GM18507 (cell line): ENCODE measurements at regions not wholly inside any gene's neighbourhood (a gene's known extent, or its start where the extent isn't known, plus 50 kb on each side); places are given as distances from the start of the nearest gene placed in this dataset.
"Not testable (repeated sequence)": the region's sequence is repeated elsewhere in the genome, so short reads cannot be mapped to it uniquely, and the experiment has no call there.

ENCODE experiments used
- DNase-seq: peaks from one replicate; pipeline ENCODE4 v3.0.0; 2011; ENCODE audit warnings: low read depth; ENCODE audit not compliant: insufficient read length; ENCODE audit errors: extremely low spot score
- FAIRE-seq: peaks from 2 replicates; lab custom pipeline; 2011; peaks lifted over from hg19 to GRCh38; lab: Jason Lieb, UNC

DNA sequence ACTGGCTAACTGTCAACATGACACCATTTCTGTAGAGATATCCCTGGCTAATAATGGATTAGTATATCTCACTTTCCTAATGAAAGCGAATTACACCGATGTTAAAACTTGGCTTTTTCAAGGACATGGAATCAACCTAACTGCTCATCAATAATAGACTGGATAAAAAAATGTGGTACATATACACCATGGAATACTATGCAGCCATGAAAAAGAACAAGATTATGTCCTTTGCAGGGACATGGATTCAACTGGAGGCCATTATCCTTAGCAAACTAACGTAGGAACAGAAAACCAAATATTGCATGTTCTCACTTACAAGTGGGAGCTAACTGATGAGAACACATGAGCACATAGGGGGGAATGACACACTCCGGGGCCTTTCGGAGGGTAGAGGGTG lies 62.6 kb downstream of the ZIC1 start:
- DNase-seq (no peak), FAIRE-seq (no peak)

DNA sequence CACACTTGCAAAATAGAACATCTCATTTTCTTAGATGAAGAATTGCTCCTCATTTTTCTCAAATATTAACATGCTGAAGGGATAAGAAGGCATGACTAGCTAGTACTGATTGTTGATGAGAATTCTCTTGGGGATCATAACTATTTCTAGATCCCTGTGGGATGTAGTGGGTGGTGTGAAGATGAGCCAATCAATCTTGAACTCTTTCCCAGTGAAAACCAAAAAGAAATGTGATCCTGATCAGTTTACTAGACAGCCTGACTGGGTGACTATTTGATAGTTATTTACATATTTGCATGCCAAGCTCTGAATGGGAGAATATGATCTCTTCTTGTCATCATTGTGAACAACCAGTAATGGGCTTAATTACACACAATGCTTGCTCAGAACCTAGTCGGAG lies 63.7 kb downstream of the ZIC1 start:
- FAIRE-seq (no peak), DNase-seq (no peak)

DNA sequence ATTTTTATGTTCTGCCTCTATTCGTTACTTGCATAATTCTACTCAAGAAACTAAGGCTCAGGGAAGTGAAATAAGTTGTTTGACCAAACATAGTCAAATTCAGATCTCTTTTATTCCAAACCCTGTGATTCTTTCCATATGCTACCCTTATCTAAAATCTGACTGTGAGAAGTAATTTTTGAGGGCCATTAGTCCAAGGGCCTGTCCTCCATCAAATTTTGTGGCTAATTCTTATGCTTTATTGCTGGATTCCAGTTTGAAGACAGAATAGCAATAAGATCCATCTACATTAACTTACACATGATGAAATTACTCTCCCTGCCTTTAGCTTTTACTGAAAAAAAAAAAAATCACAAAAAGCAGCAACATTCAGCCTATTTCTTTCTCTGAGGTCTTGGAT lies 74.0 kb downstream of the ZIC1 start:
- no peak for FAIRE-seq
- DNase-seq = no peak

DNA sequence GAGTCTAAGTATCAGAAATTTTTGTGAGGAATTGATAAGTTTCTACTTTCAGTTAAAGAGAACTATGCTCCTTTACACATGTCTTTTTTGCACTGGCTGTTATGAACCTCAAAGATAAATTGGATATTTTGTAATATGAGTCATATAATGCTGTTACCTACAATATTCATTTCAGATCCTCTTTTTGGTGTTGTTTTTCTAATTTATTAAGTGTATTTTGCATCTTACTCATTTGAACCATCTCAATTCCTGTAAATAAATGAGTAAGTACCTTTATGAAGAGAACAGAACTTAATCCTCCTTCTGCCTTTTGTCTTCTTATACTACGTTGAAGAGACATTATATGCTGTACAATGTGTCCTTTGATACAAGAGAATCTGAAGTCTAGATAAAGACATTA lies 74.4 kb downstream of the ZIC1 start:
- DNase-seq (no peak), FAIRE-seq (no peak)

DNA sequence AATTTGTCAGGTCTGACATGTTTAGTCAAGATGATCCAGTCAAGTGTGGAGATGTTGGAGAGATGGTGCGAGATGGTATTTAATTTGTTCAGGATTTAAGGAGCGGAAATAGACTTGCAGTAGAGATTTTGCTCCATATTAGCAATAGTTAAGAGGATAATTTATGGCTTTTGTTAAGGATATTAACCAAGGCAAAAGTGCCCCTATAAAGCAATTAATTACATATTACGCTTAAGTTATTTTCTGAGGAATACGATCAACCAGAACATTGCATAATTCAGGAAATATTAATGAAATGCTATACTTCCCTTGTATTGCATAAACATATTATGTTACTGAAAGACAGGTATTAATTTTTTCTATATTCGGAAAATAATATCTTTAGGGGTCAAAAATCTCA lies 83.9 kb downstream of the ZIC1 start:
- FAIRE-seq (no peak), DNase-seq (no peak)

DNA sequence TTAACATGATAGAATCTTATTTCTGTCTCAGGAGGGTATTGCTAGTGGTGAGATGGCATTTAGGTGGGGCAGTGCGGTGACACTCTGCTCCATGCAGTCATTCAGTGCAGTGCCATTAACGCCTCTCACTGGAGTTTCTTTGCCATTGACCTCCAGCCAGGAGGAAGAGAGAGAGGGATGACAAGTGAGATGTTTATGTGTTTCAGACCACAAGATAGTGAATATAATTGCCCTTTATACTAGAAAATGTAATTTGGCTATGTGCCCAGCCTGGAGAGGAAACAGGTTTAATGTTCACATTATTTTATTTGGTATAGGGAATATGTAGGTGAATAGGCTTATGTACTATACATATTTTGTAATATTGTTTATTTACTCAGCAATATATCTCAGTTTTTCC lies 84.5 kb downstream of the ZIC1 start:
- DNase-seq (no peak), FAIRE-seq (no peak)

DNA sequence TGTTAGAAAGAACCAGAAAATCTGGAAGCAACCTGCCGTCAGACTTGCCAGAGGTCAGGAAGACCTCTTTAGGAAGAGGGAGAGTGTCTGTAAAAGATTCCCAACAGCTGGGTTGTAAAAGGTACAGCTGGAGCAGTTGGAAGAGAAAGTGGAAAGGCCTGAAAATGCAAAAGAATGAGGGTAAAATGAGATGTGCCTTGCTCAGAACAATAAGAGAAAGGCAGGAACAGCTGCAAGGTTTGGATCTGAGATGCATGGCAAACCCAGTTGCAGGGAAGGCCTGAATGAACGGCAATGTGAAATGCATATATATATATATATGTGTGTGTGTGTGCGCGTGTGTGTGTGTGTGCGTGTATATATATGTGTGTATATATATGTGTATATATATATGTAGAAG lies 88.1 kb downstream of the ZIC1 start:
- FAIRE-seq (no peak), DNase-seq (no peak)

DNA sequence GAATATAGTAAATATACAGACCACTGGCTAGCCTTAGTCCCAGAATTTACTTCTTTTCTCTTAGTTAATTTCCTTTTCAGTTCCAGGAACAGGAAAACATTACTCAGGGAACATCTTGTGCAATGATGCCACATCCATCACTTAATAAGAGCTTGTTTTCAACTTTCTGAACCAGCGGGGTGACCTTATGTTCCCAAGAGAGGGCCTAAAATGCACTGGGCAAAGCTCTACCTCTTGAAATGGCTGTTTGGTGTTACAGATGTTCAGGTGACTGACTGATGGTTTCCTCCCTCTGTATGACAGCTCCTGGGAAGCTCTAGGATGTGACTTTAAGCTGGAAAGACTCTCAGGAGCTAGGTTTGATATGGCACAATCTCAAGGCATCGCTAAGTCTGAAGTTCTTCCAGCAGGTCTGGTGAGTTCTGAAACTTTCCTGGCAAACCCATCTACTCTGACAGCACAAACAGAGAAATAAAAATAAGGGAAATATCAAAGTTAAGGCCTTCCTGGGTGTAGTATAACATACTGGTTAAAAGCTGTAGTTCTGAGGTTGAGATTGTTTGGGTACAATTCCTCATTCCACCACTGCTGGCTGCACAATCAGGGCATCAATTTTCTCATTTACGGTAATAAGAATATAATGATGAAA lies 98.6 kb downstream of the ZIC1 start:
- FAIRE-seq (no peak), DNase-seq (no peak)

DNA sequence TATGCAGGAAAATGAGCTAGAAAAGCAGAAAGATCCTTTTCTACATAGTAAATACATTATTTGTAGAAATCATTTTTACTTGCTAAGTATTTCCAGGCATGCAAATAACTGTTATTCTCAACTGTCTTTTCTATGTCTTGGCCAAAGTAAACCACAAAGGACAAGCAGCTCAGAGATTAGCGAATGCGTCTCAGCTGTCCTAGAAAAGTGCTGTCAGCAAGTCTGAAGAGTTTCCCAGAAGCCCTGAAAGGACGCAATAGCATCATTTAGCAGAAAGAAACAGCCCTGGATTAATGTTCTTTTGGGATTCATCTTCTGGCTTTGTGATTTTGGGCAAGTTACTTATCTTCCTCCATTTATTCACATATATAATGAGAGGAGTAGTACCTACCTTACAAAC lies 100.3 kb downstream of the ZIC1 start:
- DNase-seq (no peak), FAIRE-seq (no peak)

DNA sequence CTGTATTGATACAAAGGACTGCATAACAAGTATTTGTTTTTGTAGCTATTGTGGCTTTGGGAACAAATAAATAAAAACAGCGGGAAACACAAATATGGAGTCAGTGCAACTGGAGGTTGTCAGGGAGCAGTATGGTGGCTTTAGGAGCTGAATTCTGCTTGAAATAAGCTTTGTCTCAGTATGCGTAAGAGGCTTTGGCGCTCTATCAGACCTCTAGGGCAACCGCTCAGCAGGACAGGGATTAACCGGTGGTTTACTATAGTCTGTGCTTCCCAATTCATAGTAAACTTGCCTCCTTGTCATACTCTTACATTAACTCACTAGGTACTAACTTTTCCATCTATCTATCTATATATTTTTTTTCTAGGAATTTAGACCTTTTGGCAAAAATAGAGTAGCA lies 104.6 kb downstream of the ZIC1 start:
- FAIRE-seq (no peak), DNase-seq (no peak)

DNA sequence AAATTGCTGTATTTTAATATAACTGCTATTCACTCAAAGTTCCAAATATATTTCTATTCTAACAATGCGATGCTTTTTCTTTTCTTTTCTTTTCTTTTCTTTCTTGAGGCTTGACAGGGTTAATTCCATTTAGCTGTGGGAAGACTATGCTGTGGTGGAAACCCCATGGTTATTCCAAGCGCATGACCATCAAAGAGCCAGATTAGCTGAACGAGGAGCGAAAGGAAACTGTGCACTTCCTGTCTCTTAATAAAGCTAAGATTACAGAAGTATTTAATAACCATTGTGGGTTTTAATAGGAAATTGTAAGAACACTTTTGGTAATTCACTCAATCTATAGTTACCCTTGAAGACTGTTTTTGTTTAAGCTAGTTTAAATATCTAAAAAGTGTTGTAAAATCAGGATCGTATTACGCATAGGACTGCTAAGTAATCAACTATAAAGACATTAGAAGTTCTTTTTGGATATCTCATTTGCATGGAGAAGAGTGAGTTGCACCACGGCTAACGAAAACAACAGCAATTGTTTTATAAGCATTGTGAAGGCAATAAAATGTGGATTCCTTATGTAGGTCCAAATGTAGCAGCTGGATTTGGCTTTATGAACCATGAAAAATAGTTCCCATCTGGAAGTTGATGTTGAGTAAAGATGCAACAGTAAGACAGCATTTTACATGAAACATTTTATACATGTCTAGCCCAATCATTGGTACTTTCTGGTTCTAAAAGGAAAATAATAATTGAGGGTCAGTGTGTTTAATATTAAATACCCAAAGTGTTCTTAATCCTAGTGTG lies 105.4 kb downstream of the ZIC1 start:
- DNase-seq (no peak), FAIRE-seq (no peak)

DNA sequence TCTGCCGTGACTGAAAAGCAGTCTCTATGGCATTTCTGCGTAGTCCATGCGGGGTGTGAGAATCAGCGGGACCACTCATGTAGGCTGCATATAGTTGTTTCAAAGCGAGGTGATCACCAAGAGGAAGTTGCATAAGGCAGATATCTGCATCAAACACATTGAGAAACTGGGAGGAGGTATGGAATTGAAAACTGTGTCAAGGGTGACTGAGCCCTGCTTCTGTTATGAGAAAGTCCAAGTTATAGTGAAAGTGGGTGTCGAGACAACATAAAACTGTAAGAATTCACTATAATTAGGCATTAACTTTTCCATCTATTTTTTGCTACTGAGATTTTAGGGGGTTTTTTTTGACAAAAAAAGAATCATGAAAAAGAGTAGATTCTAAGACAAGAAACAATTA lies 109.3 kb downstream of the ZIC1 start:
- DNase-seq (no peak), FAIRE-seq (no peak)

DNA sequence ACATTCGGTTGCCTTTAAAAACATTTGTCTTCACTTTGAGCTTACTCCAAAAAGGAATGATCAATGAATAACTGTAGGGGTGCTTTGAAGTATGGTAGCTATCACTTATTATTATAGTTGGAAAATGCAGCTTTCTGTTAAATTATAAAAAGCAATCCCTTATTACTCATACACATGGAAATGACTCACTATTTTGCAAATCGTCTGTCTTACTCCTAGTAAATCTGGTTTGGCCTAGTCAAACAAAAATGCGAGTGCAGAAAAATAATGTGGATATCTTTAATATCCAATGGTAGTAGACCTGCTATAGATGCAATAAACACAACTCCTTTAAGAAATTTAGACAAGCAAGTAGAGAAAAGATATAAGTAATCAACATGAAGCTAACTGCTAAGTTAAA lies 112.5 kb downstream of the ZIC1 start:
- FAIRE-seq = no peak
- no peak for DNase-seq

DNA sequence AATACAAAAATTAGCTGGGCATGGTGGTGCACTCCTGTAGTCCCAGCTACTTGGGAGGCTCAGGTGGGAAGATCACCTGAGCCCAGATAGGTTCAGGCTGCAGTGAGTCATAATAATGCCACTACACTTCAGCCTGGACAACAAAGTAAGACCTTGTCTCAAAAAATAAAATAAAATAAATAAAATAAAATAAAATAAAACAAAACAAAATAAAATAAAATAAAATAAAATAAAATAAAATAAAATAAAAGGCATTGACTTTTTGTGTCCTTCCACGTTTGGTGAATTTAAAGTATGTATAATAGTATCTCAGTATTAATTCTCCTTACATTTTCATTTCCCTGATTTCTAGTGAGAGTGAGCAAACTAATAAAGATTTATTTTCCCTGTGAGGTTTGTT lies 113.6 kb downstream of the ZIC1 start:
- not testable (repeated sequence) for DNase-seq, FAIRE-seq

DNA sequence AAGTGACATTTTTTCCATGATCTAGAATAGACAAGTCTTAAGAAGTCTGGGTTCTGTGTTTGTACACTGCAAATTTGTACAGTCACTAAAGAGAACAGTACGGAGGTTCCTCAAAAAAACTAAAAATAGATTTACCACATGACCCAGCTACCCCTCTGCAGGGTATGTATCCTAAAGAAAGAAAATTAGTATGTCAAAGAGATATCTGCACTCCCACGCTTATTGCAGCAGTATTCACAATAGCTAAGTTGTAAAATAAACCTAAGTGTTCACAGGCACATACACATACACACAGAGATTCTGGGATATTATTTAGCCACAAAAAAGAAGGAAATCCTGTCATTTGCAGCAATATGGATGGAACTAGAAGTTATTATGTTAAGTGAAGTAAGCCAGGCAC lies 120.4 kb downstream of the ZIC1 start:
- DNase-seq (no peak), FAIRE-seq (no peak)

DNA sequence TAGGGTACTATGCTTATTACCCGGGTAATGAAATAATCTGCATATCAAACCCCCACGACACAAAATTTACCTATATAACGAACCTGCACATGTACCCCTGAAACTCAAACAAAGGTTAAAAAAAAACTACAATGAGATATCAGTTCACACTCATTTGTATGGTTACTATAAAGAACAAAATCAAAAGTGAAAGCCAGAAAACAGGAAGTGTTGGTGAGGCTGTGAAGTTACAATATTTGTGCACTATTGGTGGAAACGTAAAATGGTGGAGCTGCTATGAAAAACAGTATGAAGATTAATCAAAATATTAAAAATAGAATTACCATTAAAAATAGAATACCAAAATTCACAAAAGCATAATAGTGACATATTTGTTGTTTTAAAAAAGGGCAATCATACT lies 128.9 kb downstream of the ZIC1 start:
- FAIRE-seq = no peak
- DNase-seq = no peak

DNA sequence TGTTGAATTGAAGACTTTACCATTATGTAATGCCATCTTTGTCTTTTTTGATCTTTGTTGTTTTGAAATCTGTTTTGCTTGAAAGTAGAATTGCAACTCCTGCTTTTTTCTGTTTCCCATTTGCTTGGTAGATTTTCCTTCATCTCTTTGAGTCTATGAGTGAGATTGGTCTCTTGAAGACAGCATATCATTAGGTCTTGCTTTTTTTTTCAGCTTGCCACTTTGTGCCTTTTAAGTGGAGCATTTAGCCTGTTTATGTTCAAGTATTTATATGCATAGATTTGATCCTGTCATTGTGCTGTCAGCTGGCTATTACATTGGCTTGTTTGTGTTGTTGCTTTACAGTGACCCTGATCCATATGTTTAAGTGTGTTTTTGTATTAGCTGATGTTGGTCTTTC lies 131.8 kb downstream of the ZIC1 start:
- no peak for DNase-seq
- no peak for FAIRE-seq

DNA sequence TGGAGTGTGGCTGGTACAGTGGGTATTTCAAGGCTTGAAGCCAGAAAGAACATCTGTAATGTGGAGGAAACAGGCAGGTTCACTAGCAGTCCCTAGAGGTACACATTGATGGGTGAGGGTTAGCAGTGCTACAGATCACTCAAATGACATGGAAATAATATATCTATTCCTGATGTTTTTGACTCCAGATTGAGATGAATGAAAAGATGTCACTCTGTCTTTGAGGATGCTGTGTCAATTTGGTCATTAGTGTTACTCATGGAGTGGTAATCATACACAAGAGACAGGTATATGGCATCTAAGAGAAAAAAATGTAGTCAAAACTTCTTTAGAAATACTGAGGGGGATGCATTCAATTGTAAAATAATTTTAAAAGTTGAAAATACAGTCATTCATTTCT lies 135.1 kb downstream of the ZIC1 start:
- DNase-seq = no peak
- FAIRE-seq = no peak

DNA sequence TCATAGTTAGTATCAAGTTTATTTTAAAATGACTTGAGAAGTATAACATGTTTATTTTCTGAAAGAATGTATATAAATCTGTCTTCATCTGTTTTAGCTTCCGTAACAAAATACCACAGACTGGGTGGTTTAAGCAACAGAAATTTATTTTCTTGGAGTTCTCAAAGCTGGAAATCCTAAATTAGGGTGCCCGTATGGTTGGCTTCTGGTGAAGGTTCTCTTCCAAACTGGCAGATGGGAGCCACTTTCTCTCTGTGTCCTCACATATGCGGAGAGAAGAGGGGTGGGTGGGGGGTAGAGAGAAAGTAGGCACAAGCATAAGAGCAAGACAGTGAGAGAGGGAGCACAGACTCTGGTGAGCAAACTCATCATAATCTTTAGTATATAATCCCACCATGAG lies 142.3 kb downstream of the ZIC1 start:
- DNase-seq (no peak), FAIRE-seq (no peak)

DNA sequence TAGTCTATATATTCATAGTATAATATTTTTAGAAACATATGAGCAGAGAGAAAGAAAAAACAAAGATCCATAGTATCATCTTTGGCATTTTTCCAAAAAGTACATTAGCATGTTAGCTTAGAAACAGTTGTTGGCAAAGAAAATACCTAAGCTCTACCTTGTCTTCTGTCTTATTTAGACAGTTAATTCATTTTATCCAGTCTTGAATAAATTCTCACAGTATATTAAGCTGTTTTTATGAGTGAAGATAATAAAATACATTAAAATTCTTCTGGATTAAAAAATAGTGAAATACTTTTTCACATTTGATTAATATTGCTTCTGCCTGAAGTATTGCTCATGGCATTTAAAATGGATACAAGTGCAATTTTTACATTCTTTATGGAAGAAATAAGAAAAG lies 145.2 kb downstream of the ZIC1 start:
- no peak for DNase-seq
- no peak for FAIRE-seq

DNA sequence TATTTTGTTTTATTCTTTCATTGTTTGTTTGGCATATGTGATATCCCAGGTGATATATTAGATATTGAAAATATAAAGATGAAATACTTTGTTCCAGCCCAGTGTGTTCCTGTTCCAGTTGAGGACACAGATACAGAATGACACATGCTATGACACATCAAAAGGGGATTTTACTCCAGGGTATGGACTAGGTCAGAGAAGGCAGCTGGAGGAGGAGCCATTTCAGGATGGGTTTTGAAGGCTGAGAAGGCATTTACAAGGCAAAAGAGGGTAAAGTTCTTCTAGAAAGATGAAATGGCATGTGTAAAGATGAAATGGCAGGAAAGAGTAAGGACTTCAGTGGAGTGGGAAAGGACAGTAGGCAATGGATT lies 163.8 kb downstream of the ZIC1 start:
- FAIRE-seq = no peak

DNA sequence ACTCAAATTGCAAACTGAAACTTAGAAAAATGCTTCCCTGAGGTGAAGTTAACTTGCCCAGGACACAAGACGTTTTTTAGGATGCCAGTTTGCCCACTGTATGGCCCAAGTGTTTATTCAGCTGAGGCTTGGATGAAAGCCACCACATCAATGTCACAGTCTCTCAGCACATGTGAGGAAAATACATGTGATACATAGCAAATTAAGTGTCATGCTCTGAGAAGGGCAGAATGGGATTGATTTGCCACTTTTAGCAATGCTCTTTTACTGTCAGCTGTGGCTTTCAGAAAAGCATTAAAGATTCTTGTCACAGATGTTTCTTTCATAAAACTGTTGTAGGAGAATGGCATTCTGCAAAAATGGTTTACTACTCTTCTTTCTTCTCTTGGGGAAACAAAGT lies 165.5 kb downstream of the ZIC1 start:
- DNase-seq = no peak
- no peak for FAIRE-seq

More for the DNA sequence above, 163.8 kb downstream of the ZIC1 start:
- no peak for DNase-seq
